Neural progenitor cell (in vitro differentiated cells): ENCODE measurements at regions not wholly inside any gene's neighbourhood (a gene's known extent, or its start where the extent isn't known, plus 50 kb on each side); places are given as distances from the start of the nearest gene placed in this dataset.

Experiments
- EZH2 ChIP-seq: fragments of 200-600 bp; sonication (generic); IDR thresholded peaks from 2 replicates; pipeline ENCODE4 v1.6.1; 2017; ENCODE audit warnings: antibody characterized with exemption, mild to moderate bottlenecking, moderate library complexity
- EZH2phosphoT487 ChIP-seq: fragments of 200-600 bp; sonication (generic); IDR thresholded peaks from 2 replicates; pipeline ENCODE4 v1.6.1; 2017; ENCODE audit warnings: antibody characterized with exemption
- TF ChIP-seq, protein P1 (sequence below): fragments of 200-600 bp; sonication (generic); IDR thresholded peaks from 2 replicates; pipeline ENCODE4 v1.5.1; 2017; ENCODE audit warnings: antibody characterized with exemption, mild to moderate bottlenecking

GRCh38 chr7:81098213-81098612, 179.4 kb upstream of the SEMA3C start:
- TF ChIP-seq, protein P1, sequence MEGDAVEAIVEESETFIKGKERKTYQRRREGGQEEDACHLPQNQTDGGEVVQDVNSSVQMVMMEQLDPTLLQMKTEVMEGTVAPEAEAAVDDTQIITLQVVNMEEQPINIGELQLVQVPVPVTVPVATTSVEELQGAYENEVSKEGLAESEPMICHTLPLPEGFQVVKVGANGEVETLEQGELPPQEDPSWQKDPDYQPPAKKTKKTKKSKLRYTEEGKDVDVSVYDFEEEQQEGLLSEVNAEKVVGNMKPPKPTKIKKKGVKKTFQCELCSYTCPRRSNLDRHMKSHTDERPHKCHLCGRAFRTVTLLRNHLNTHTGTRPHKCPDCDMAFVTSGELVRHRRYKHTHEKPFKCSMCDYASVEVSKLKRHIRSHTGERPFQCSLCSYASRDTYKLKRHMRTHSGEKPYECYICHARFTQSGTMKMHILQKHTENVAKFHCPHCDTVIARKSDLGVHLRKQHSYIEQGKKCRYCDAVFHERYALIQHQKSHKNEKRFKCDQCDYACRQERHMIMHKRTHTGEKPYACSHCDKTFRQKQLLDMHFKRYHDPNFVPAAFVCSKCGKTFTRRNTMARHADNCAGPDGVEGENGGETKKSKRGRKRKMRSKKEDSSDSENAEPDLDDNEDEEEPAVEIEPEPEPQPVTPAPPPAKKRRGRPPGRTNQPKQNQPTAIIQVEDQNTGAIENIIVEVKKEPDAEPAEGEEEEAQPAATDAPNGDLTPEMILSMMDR: no peak
- TF ChIP-seq EZH2: no peak
- TF ChIP-seq EZH2phosphoT487: no peak
